ENCODE measurements at regions not wholly inside any gene's neighbourhood (a gene's known extent, or its start where the extent isn't known, plus 50 kb on each side); places are given as distances from the start of the nearest gene placed in this dataset.

DNA sequence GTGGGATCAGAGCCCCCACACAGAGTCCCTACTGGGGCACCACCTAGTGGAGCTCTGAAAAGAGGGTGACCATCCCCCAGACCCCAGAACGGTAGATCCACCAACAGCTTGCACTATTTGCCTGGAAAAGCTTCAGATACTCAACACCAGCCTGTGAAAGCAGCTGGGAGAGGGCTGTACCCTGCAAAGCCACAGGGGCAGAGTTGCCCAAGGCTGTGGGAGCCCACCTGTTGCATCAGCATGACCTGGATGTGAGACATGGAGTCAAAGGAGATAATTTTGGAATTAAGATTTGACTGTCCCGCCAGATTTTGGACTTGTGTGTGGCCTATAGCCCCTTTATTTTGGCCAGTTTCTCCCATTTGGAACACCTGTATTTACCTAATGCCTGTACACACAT is 260.4 kb downstream of the TBX18 start:
- TF ChIP-seq, protein P1, sequence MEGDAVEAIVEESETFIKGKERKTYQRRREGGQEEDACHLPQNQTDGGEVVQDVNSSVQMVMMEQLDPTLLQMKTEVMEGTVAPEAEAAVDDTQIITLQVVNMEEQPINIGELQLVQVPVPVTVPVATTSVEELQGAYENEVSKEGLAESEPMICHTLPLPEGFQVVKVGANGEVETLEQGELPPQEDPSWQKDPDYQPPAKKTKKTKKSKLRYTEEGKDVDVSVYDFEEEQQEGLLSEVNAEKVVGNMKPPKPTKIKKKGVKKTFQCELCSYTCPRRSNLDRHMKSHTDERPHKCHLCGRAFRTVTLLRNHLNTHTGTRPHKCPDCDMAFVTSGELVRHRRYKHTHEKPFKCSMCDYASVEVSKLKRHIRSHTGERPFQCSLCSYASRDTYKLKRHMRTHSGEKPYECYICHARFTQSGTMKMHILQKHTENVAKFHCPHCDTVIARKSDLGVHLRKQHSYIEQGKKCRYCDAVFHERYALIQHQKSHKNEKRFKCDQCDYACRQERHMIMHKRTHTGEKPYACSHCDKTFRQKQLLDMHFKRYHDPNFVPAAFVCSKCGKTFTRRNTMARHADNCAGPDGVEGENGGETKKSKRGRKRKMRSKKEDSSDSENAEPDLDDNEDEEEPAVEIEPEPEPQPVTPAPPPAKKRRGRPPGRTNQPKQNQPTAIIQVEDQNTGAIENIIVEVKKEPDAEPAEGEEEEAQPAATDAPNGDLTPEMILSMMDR (IDR thresholded peaks at IDR 0.05 in 4 of 5, conservative IDR thresholded peaks at IDR 0.05 in 1 of 5): no peak
- TF ChIP-seq POLR2A (IDR thresholded peaks at IDR 0.05): no peak
